ENCODE measurements at regions not wholly inside any gene's neighbourhood (a gene's known extent, or its start where the extent isn't known, plus 50 kb on each side); places are given as distances from the start of the nearest gene placed in this dataset.

- TF ChIP-seq CTCF (IDR thresholded peaks at IDR 0.05): no peak
- no peak overlapping the region for H3K27ac ChIP-seq
- H3K4me3 ChIP-seq: no peak overlapping the region
- DNase-seq (ENCODE audit: low spot score): no peak
These were observed 202.8 kb upstream of the CITED2 start for GRCh38 chr6:139577124-139577762.

DNA sequence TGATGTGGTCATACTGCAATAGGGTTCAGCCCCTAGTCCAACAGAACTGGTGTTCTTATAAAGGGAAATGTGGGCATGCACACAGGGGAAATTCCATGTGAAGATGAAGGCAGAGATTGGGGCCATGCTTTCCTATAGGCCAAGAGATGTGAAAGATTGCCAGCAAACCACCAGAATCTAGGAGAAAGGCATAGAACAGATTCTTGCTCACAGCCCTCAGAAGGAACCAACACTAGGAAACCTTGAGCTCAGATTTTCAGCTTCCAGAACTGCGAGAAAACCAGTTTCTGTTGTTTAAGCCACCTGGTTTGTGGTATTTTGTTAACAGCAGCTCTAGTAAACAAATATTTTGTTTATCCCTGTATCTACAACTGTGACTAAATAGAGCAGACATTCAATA lies 197.6 kb upstream of the CITED2 start:
- TF ChIP-seq CTCF (IDR thresholded peaks at IDR 0.05): no peak
- DNase-seq (ENCODE audit: low spot score): no peak
- Histone ChIP-seq H3K27ac (no peak overlapping the region), H3K4me3 (no peak overlapping the region)

DNA sequence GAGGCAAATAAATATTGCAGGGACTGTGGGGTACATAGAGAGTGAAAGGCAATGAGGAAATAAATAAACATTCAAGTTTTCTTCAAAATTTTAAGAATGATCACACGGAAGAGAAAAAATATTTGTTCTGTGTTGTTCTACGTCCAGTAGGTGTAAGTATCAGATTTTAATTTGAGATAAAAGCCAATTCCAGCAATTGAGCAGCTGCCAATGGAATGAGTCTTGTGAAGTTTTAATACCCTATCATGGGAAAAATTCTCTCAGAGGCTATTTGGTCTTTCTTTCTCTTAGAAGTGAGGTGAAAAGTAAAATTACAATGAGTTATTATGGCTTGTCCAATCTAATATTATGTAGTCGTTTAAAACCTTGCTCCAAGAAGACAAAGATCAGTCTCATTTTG lies 195.7 kb upstream of the CITED2 start:
- no peak overlapping the region for H3K27ac ChIP-seq

GRCh38 chr6:139569566-139569965 lies 195.1 kb upstream of the CITED2 start:
- TF ChIP-seq CTCF (IDR thresholded peaks at IDR 0.05): no peak
- no peak overlapping the region for H3K4me3 ChIP-seq
- no peak for DNase-seq (ENCODE audit: low spot score)
- no peak overlapping the region for H3K27ac ChIP-seq

More for the DNA sequence above, 195.7 kb upstream of the CITED2 start:
- no peak for TF ChIP-seq CTCF (IDR thresholded peaks at IDR 0.05)
- H3K4me3 ChIP-seq: no peak overlapping the region
- DNase-seq (ENCODE audit: low spot score): no peak

DNA sequence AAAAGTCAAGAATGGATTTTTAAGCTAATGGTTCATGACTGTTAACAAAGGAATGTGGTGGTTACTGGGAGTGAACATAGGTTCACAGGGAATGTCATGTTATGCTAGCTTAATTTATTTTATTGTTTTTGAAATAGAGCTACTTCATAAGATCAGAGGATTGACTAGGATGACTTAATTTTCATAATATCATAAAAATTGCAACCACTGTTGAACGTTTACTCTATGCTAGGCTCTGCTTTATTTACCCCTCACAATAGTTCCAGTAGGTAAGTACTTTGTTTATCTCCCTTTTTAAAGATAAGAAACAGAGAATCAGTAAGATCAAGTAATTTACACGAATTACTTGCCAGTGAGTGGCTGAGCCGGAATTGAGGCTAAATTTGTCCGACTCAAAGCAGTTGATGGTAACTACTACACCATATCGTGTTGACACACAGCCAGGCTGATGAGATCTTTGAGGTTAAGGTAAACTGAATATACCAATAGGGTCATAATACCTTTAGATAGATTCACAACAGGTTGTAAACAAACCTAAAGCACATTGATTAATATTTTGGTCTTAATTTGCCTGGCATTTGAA lies 194.6 kb upstream of the CITED2 start:
- no peak for DNase-seq (ENCODE audit: low spot score)
- H3K27ac ChIP-seq: peak overlapping the region in 1 of 2 donors; percentile 17
- no peak for TF ChIP-seq CTCF (IDR thresholded peaks at IDR 0.05)

GRCh38 chr6:139568151-139568955 lies 193.9 kb upstream of the CITED2 start:
- no peak overlapping the region for H3K4me3 ChIP-seq
- DNase-seq (ENCODE audit: low spot score): no peak
- TF ChIP-seq CTCF (IDR thresholded peaks at IDR 0.05): no peak
- no peak overlapping the region for H3K27ac ChIP-seq

More for the DNA sequence above, 194.6 kb upstream of the CITED2 start:
- H3K4me3 ChIP-seq: no peak overlapping the region

Data from coronary artery (tissue), 2 donors.